Osteocyte (in vitro differentiated cells): ENCODE measurements at regions not wholly inside any gene's neighbourhood (a gene's known extent, or its start where the extent isn't known, plus 50 kb on each side); places are given as distances from the start of the nearest gene placed in this dataset.

Experiments used
- DNase-seq: peaks from one replicate; pipeline ENCODE4 v3.0.0; 2021; ENCODE audit warnings: mixed read lengths; ENCODE audit not compliant: unreplicated experiment; ENCODE audit errors: extremely low spot score
- H3K27ac Mint-ChIP-seq: one replicate; pipeline ENCODE4 v1.8.0; 2021; ENCODE audit warnings: mild to moderate bottlenecking, mixed read lengths; ENCODE audit not compliant: unreplicated experiment
- H3K27me3 Mint-ChIP-seq: one replicate; pipeline ENCODE4 v1.8.0; 2021; ENCODE audit warnings: mixed read lengths; ENCODE audit not compliant: unreplicated experiment
- H3K36me3 Mint-ChIP-seq: one replicate; pipeline ENCODE4 v1.8.0; 2021; ENCODE audit warnings: mixed read lengths; ENCODE audit not compliant: unreplicated experiment
- H3K4me1 Mint-ChIP-seq: one replicate; pipeline ENCODE4 v1.8.0; 2021; ENCODE audit warnings: mixed read lengths; ENCODE audit not compliant: unreplicated experiment
- H3K4me3 Mint-ChIP-seq: one replicate; pipeline ENCODE4 v1.8.0; 2021; ENCODE audit warnings: mild to moderate bottlenecking, moderate library complexity, mixed read lengths; ENCODE audit not compliant: unreplicated experiment
- H3K9me3 Mint-ChIP-seq: one replicate; pipeline ENCODE4 v1.8.0; 2021; ENCODE audit warnings: mixed read lengths; ENCODE audit not compliant: unreplicated experiment
- CTCF ChIP-seq: fragments of 200-600 bp; sonication (generic); IDR thresholded peaks from 2 replicates; pipeline ENCODE4 v1.5.0; 2021; ENCODE audit warnings: antibody characterized with exemption, mild to moderate bottlenecking, moderate library complexity

GRCh38 chr13:34143637-34144036 is 325.7 kb downstream of the RFC3 start:
- Mint-ChIP-seq H3K9me3 (no peaks in the 10 kb centered on the region), H3K27me3 (peaks cover 7% of the 10 kb centered on the region), H3K27ac (no peak overlapping the region), H3K4me3 (no peak overlapping the region), H3K36me3 (no peaks in the 10 kb centered on the region), H3K4me1 (no peaks in the 10 kb centered on the region)
- no peak for TF ChIP-seq CTCF
- no peak for DNase-seq

- peaks cover 7% of the 10 kb centered on the region for H3K27me3 Mint-ChIP-seq
- no peak for TF ChIP-seq CTCF
- H3K27ac Mint-ChIP-seq = no peak overlapping the region
- H3K4me3 Mint-ChIP-seq = no peak overlapping the region
- no peak for DNase-seq
- no peaks in the 10 kb centered on the region for H3K9me3 Mint-ChIP-seq
- H3K36me3 Mint-ChIP-seq = no peaks in the 10 kb centered on the region
- no peaks in the 10 kb centered on the region for H3K4me1 Mint-ChIP-seq
Measured at GRCh38 chr13:34144142-34144541, 326.2 kb downstream of the RFC3 start.

GRCh38 chr13:34145061-34145460 is 327.1 kb downstream of the RFC3 start:
- TF ChIP-seq CTCF = no peak
- Mint-ChIP-seq H3K4me1 (no peaks in the 10 kb centered on the region), H3K27me3 (peaks cover 6% of the 10 kb centered on the region), H3K9me3 (no peaks in the 10 kb centered on the region), H3K4me3 (no peak overlapping the region), H3K27ac (no peak overlapping the region), H3K36me3 (no peaks in the 10 kb centered on the region)
- no peak for DNase-seq

GRCh38 chr13:34148359-34148758 is 330.4 kb downstream of the RFC3 start:
- no peak overlapping the region for H3K27ac Mint-ChIP-seq
- H3K4me1 Mint-ChIP-seq = no peaks in the 10 kb centered on the region
- no peaks in the 10 kb centered on the region for H3K36me3 Mint-ChIP-seq
- H3K4me3 Mint-ChIP-seq = no peak overlapping the region
- H3K27me3 Mint-ChIP-seq = peaks cover 4% of the 10 kb centered on the region
- H3K9me3 Mint-ChIP-seq = no peaks in the 10 kb centered on the region
- TF ChIP-seq CTCF = no peak
- no peak for DNase-seq

GRCh38 chr13:34151885-34152284 is 333.9 kb downstream of the RFC3 start:
- TF ChIP-seq CTCF = no peak
- Mint-ChIP-seq H3K4me3 (no peak overlapping the region), H3K27ac (no peak overlapping the region), H3K9me3 (no peaks in the 10 kb centered on the region), H3K36me3 (no peaks in the 10 kb centered on the region), H3K4me1 (peaks cover 13% of the 10 kb centered on the region), H3K27me3 (no peaks in the 10 kb centered on the region)
- DNase-seq = no peak
